ENCODE measurements at regions not wholly inside any gene's neighbourhood (a gene's known extent, or its start where the extent isn't known, plus 50 kb on each side); places are given as distances from the start of the nearest gene placed in this dataset.
A peak's percentile ranks its signal among the peaks of the same experiment; 100 is the strongest.

- Histone ChIP-seq H3K36me3 (ENCODE audit: control insufficient read depth in 2 of 2, insufficient read depth in 1 of 2, low read length in 2 of 2) (no peaks in the 10 kb centered on the region), H3K9me3 (ENCODE audit: control insufficient read depth, insufficient read depth, low read depth, low read length) (no peaks in the 10 kb centered on the region), H3K4me3 (ENCODE audit: low read depth, low read length) (no peak overlapping the region), H3K27ac (ENCODE audit: extremely low read depth, low read depth, low read length) (no peak overlapping the region), H3K4me1 (ENCODE audit: control insufficient read depth, insufficient read depth, low read length) (no peaks in the 10 kb centered on the region; the same call in 1 of the 2 replicates)
- ChIA-PET POLR2A (no interaction called here), CTCF (interaction anchor here (0.8 to 1.1 kb wide), 2 partner anchors 89 to 205 kb away, joined by 4 to 5 read pairs; no protein-coding TSS in a partner anchor)
- TF ChIP-seq, protein P1, sequence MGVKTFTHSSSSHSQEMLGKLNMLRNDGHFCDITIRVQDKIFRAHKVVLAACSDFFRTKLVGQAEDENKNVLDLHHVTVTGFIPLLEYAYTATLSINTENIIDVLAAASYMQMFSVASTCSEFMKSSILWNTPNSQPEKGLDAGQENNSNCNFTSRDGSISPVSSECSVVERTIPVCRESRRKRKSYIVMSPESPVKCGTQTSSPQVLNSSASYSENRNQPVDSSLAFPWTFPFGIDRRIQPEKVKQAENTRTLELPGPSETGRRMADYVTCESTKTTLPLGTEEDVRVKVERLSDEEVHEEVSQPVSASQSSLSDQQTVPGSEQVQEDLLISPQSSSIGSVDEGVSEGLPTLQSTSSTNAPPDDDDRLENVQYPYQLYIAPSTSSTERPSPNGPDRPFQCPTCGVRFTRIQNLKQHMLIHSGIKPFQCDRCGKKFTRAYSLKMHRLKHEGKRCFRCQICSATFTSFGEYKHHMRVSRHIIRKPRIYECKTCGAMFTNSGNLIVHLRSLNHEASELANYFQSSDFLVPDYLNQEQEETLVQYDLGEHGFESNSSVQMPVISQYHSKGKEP (tag by site-specific recombination; IDR thresholded peaks at IDR 0.05), result no peak
- peak; percentile 31; the same call in 1 of the 2 replicates for TF ChIP-seq SCRT2 (tag by site-specific recombination; IDR thresholded peaks at IDR 0.05)
Measured at GRCh38 chr2:177058747-177059146, 153.8 kb upstream of the HNRNPA3 start.

- POLR2A ChIA-PET, result no interaction called here
- no peaks in the 10 kb centered on the region; the same call in 1 of the 2 replicates for H3K4me1 ChIP-seq (ENCODE audit: control insufficient read depth, insufficient read depth, low read length)
- no peaks in the 10 kb centered on the region for H3K9me3 ChIP-seq (ENCODE audit: control insufficient read depth, insufficient read depth, low read depth, low read length)
- no peak overlapping the region for H3K27ac ChIP-seq (ENCODE audit: extremely low read depth, low read depth, low read length)
- H3K4me3 ChIP-seq (ENCODE audit: low read depth, low read length), result no peak overlapping the region
- CTCF ChIA-PET, result interaction anchor here (0.8 kb wide), 1 partner anchor 88 kb away, joined by 5 read pairs; no protein-coding TSS in a partner anchor
- TF ChIP-seq ZNF138 (tag by site-specific recombination; IDR thresholded peaks at IDR 0.05; ENCODE audit: borderline replicate concordance) (no peak), ZNF239 (tag by site-specific recombination; IDR thresholded peaks at IDR 0.05) (no peak), ZNF621 (tag by site-specific recombination; IDR thresholded peaks at IDR 0.05) (no peak), ZNF510 (tag by site-specific recombination; IDR thresholded peaks at IDR 0.05; ENCODE audit: insufficient replicate concordance) (no peak), ZNF785 (tag by site-specific recombination; IDR thresholded peaks at IDR 0.05) (no peak), ZNF404 (tag by site-specific recombination; IDR thresholded peaks at IDR 0.05) (no peak), ZBTB7A (tag by site-specific recombination; IDR thresholded peaks at IDR 0.05; ENCODE audit: low read depth) (no peak), ZNF146 (tag by site-specific recombination; IDR thresholded peaks at IDR 0.05) (no peak), ZNF596 (tag by site-specific recombination; IDR thresholded peaks at IDR 0.05) (no peak), ZNF248 (tag by site-specific recombination; IDR thresholded peaks at IDR 0.05) (no peak)
- TF ChIP-seq, protein P2, sequence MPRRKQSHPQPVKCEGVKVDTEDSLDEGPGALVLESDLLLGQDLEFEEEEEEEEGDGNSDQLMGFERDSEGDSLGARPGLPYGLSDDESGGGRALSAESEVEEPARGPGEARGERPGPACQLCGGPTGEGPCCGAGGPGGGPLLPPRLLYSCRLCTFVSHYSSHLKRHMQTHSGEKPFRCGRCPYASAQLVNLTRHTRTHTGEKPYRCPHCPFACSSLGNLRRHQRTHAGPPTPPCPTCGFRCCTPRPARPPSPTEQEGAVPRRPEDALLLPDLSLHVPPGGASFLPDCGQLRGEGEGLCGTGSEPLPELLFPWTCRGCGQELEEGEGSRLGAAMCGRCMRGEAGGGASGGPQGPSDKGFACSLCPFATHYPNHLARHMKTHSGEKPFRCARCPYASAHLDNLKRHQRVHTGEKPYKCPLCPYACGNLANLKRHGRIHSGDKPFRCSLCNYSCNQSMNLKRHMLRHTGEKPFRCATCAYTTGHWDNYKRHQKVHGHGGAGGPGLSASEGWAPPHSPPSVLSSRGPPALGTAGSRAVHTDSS (tag by site-specific recombination; IDR thresholded peaks at IDR 0.05), result no peak
- TF ChIP-seq, protein P3, sequence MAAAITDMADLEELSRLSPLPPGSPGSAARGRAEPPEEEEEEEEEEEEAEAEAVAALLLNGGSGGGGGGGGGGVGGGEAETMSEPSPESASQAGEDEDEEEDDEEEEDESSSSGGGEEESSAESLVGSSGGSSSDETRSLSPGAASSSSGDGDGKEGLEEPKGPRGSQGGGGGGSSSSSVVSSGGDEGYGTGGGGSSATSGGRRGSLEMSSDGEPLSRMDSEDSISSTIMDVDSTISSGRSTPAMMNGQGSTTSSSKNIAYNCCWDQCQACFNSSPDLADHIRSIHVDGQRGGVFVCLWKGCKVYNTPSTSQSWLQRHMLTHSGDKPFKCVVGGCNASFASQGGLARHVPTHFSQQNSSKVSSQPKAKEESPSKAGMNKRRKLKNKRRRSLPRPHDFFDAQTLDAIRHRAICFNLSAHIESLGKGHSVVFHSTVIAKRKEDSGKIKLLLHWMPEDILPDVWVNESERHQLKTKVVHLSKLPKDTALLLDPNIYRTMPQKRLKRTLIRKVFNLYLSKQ (tag by site-specific recombination; IDR thresholded peaks at IDR 0.05; ENCODE audit: borderline replicate concordance), result no peak
- H3K36me3 ChIP-seq (ENCODE audit: control insufficient read depth in 2 of 2, insufficient read depth in 1 of 2, low read length in 2 of 2), result no peaks in the 10 kb centered on the region
Measured at GRCh38 chr2:177059293-177059692, 153.3 kb upstream of the HNRNPA3 start.

DNA sequence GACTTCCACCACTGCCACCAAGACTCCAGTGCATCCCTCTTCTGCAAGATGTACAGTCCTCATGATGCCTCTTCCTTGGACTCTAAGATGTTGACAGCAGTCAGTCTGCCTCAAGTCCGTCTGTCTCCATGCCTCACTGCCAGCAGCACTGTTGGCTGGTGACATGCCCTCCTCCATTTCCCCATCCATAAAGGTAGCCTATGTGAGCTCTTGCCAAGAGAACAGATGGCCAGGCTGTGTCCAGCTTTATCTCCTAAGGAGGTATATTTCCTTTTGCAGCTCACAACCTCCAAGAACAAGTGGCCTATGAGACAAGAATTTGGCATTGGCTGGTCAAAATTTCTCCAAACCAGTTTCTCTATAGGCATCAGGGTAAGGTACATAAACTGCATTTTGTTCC lies 149.3 kb upstream of the HNRNPA3 start:
- POLR2A ChIA-PET, result no interaction called here
- no peaks in the 10 kb centered on the region for H3K9me3 ChIP-seq (ENCODE audit: control insufficient read depth, insufficient read depth, low read depth, low read length)
- CTCF ChIA-PET, result no interaction called here
- TF ChIP-seq ZNF626 (tag by site-specific recombination; IDR thresholded peaks at IDR 0.05) (no peak), ZSCAN23 (tag by site-specific recombination; IDR thresholded peaks at IDR 0.05) (no peak), KLF8 (tag by site-specific recombination; IDR thresholded peaks at IDR 0.05) (no peak), ZNF433 (tag by site-specific recombination; IDR thresholded peaks at IDR 0.05; ENCODE audit: low read depth) (no peak), MZF1 (tag by site-specific recombination; IDR thresholded peaks at IDR 0.05; ENCODE audit: borderline replicate concordance) (no peak), ZNF501 (tag by site-specific recombination; IDR thresholded peaks at IDR 0.05) (no peak), ZNF600 (tag by site-specific recombination; IDR thresholded peaks at IDR 0.05) (no peak), REPIN1 (tag by site-specific recombination; IDR thresholded peaks at IDR 0.05; ENCODE audit: low read depth) (no peak), WT1 (tag by site-specific recombination; IDR thresholded peaks at IDR 0.05) (no peak), ZNF473 (tag by site-specific recombination; IDR thresholded peaks at IDR 0.05) (no peak), ZNF621 (tag by site-specific recombination; IDR thresholded peaks at IDR 0.05) (no peak), ZNF660 (tag by site-specific recombination; IDR thresholded peaks at IDR 0.05) (no peak)
- TF ChIP-seq, protein P3 (tag by site-specific recombination; IDR thresholded peaks at IDR 0.05; ENCODE audit: borderline replicate concordance), result no peak
- TF ChIP-seq, protein P4, sequence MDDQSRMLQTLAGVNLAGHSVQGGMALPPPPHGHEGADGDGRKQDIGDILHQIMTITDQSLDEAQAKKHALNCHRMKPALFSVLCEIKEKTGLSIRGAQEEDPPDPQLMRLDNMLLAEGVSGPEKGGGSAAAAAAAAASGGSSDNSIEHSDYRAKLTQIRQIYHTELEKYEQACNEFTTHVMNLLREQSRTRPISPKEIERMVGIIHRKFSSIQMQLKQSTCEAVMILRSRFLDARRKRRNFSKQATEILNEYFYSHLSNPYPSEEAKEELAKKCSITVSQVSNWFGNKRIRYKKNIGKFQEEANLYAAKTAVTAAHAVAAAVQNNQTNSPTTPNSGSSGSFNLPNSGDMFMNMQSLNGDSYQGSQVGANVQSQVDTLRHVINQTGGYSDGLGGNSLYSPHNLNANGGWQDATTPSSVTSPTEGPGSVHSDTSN (CRISPR knock-in tag; IDR thresholded peaks at IDR 0.05), result no peak

More for the DNA sequence above, 149.3 kb upstream of the HNRNPA3 start:
- H3K27ac ChIP-seq (ENCODE audit: extremely low read depth, low read depth, low read length), result no peak overlapping the region
- H3K4me3 ChIP-seq (ENCODE audit: low read depth, low read length), result no peak overlapping the region
- H3K36me3 ChIP-seq (ENCODE audit: control insufficient read depth in 2 of 2, insufficient read depth in 1 of 2, low read length in 2 of 2), result no peaks in the 10 kb centered on the region
- no peaks in the 10 kb centered on the region; the same call in 1 of the 2 replicates for H3K4me1 ChIP-seq (ENCODE audit: control insufficient read depth, insufficient read depth, low read length)
